Ovary (tissue), 3 donors: ENCODE measurements at regions not wholly inside any gene's neighbourhood (a gene's known extent, or its start where the extent isn't known, plus 50 kb on each side); places are given as distances from the start of the nearest gene placed in this dataset.

Source experiments
- CTCF ChIP-seq, 3 donors: fragments of 450-650 bp in 2 of 3; fragments of 200-600 bp in 1 of 3; IDR thresholded peaks; one replicate each; pipeline versions ENCODE4 v1.5.1 to v1.8.0; 2016 to 2022; ENCODE audit warnings: antibody characterized with exemption in 3 of 3, mild to moderate bottlenecking in 1 of 3
- EP300 ChIP-seq: sonication (generic); formaldehyde crosslinking; IDR thresholded peaks from one replicate; pipeline ENCODE4 v1.6.1; 2017; ENCODE audit warnings: antibody characterized with exemption
- POLR2A ChIP-seq: fragments of 450-650 bp; IDR thresholded peaks from one replicate; pipeline ENCODE4 v1.6.1; 2017; ENCODE audit warnings: antibody characterized with exemption, mild to moderate bottlenecking, moderate library complexity
- donor health status: DM: no; HTN: no; CAD: no.

- TF ChIP-seq CTCF (IDR thresholded peaks at IDR 0.05) = no peak
- TF ChIP-seq POLR2A = no peak
- TF ChIP-seq EP300 = no peak
These were observed 382.5 kb downstream of the MED10 start for GRCh38 chr5:5995819-5996218.
